ENCODE measurements at regions not wholly inside any gene's neighbourhood (a gene's known extent, or its start where the extent isn't known, plus 50 kb on each side); places are given as distances from the start of the nearest gene placed in this dataset.

GRCh38 chr12:29086325-29087271 lies 62.5 kb upstream of the FAR2 start:
- no peak for TF ChIP-seq TAF1 (IDR thresholded peaks at IDR 0.05; ENCODE audit: borderline replicate concordance, low read depth, low read length)
- no peak for TF ChIP-seq POLR2AphosphoS5 (IDR thresholded peaks at IDR 0.05; ENCODE audit: low read depth, low read length)
- TF ChIP-seq POLR2A (IDR thresholded peaks at IDR 0.05; ENCODE audit: low read depth, low read length) = no peak
